ENCODE measurements at regions not wholly inside any gene's neighbourhood (a gene's known extent, or its start where the extent isn't known, plus 50 kb on each side); places are given as distances from the start of the nearest gene placed in this dataset.

- TF ChIP-seq, protein P1, sequence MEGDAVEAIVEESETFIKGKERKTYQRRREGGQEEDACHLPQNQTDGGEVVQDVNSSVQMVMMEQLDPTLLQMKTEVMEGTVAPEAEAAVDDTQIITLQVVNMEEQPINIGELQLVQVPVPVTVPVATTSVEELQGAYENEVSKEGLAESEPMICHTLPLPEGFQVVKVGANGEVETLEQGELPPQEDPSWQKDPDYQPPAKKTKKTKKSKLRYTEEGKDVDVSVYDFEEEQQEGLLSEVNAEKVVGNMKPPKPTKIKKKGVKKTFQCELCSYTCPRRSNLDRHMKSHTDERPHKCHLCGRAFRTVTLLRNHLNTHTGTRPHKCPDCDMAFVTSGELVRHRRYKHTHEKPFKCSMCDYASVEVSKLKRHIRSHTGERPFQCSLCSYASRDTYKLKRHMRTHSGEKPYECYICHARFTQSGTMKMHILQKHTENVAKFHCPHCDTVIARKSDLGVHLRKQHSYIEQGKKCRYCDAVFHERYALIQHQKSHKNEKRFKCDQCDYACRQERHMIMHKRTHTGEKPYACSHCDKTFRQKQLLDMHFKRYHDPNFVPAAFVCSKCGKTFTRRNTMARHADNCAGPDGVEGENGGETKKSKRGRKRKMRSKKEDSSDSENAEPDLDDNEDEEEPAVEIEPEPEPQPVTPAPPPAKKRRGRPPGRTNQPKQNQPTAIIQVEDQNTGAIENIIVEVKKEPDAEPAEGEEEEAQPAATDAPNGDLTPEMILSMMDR (conservative IDR thresholded peaks at IDR 0.05) = no peak
- no peak for TF ChIP-seq ZFX (IDR thresholded peaks at IDR 0.05)
Measured at GRCh38 chrX:11893933-11894710, 136.1 kb downstream of the MSL3 start.

Data from C4-2B (cell line).